ENCODE measurements at regions not wholly inside any gene's neighbourhood (a gene's known extent, or its start where the extent isn't known, plus 50 kb on each side); places are given as distances from the start of the nearest gene placed in this dataset.

DNA sequence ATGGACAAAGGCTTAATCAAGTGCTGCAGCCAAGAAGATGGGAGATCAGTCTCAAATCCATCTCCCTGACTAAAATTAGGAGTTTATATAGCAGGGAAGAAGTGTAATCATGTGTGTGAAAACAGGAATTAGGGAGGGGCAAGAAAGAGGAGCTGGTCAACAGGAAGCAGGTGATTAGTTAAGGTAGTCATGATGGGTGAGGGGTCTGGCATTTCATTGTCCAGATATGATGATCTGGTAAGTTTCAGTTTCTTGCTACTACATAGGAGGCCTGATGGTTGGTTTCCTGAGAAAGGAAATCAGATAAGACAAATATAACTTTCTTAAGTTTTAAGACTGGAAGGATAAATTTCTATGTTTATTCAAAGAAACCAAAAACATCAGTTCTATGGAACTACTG lies 455.6 kb upstream of the GRAMD2B start:
- intact Hi-C loops (cut with micrococcal nuclease): no loop called here
- H3K27ac Mint-ChIP-seq: no peak overlapping the region
- DNase-seq: no peak
- peaks cover 18% of the 10 kb centered on the region in 2 donors for H3K9me3 Mint-ChIP-seq
- ATAC-seq: no peak
- H3K4me3 Mint-ChIP-seq: no peak overlapping the region
- no peaks in the 10 kb centered on the region for H3K4me1 Mint-ChIP-seq
- H3K4me1 ChIP-seq (ENCODE audit: control insufficient read depth, insufficient read depth, low read length): no peaks in the 10 kb centered on the region
- no peaks in the 10 kb centered on the region for H3K36me3 Mint-ChIP-seq
- no peak overlapping the region for H3K4me3 ChIP-seq (ENCODE audit: low read length)
- H3K27me3 ChIP-seq (ENCODE audit: control insufficient read depth, insufficient read depth, low read length): no peaks in the 10 kb centered on the region
- H3K27me3 Mint-ChIP-seq (ENCODE audit: low read depth in 2 of 2): no peaks in the 10 kb centered on the region
- TF ChIP-seq, protein P1, sequence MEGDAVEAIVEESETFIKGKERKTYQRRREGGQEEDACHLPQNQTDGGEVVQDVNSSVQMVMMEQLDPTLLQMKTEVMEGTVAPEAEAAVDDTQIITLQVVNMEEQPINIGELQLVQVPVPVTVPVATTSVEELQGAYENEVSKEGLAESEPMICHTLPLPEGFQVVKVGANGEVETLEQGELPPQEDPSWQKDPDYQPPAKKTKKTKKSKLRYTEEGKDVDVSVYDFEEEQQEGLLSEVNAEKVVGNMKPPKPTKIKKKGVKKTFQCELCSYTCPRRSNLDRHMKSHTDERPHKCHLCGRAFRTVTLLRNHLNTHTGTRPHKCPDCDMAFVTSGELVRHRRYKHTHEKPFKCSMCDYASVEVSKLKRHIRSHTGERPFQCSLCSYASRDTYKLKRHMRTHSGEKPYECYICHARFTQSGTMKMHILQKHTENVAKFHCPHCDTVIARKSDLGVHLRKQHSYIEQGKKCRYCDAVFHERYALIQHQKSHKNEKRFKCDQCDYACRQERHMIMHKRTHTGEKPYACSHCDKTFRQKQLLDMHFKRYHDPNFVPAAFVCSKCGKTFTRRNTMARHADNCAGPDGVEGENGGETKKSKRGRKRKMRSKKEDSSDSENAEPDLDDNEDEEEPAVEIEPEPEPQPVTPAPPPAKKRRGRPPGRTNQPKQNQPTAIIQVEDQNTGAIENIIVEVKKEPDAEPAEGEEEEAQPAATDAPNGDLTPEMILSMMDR (IDR thresholded peaks at IDR 0.05): no peak
- no peaks in the 10 kb centered on the region for H3K9me3 ChIP-seq (ENCODE audit: control insufficient read depth, insufficient read depth, low read length)
- H3K27ac ChIP-seq (ENCODE audit: low read length): no peak overlapping the region
- no peaks in the 10 kb centered on the region for H3K36me3 ChIP-seq (ENCODE audit: control insufficient read depth, insufficient read depth, low read length)

DNA sequence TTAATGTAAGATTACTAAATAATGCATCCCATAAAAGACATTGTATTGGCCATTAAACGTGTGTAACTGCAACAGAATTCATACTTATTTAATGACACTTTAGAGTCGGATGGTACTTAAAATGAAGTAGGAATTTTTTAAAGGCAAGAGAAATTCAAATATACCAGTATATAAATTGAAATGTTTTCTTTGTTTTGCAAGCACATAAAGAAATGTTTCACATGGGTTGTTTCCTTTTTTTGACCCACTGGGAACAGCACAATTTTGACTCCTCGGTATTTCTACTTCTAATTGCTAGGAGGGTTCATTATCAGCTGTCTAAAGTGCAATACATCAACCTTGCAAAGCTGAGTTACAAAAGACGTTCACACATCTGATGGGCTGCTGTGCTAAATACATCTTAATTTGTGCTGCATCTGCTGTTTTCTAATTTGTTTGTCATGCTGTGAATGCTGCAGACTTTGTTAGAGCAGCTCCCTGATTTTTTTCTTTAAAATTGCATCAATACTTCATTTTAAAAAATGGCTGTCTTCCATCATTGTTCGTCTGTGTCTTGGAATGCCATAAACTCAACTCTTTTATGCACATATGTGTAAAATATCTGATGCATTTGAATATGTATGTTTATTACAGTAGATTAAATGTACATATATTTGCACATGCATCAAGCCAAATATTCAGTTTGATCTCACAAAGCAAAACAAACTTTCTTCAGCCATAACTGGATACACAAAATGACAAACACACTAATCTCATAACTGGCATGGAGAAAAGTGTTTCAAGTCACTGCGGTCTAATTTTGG lies 454.0 kb upstream of the GRAMD2B start:
- H3K27ac Mint-ChIP-seq: no peak overlapping the region

DNA sequence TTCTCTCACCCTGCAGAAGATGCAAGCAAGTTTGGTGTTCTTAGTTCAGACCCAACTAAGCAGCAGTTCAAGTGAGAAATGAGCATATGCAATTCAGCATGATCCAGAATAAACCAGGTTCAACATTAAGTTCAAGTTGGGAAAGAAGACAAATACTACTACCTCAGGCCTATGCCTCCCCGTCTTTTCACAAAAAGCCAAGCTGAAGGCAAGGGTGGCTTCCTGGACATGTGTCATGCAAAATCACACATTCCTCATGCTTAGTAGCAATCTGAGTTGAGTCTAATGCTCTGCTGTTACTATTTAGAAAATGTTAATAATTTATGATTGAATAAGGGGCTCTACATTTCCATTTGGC lies 453.4 kb upstream of the GRAMD2B start:
- no peaks in the 10 kb centered on the region for H3K36me3 ChIP-seq (ENCODE audit: control insufficient read depth, insufficient read depth, low read length)

More for the DNA sequence above, 454.0 kb upstream of the GRAMD2B start:
- ATAC-seq (no peak), DNase-seq (no peak)
- Mint-ChIP-seq H3K4me1 (no peaks in the 10 kb centered on the region), H3K4me3 (no peak overlapping the region), H3K36me3 (no peaks in the 10 kb centered on the region), H3K27me3 (ENCODE audit: low read depth in 2 of 2) (no peaks in the 10 kb centered on the region), H3K9me3 (peaks cover 16 to 19% of the 10 kb centered on the region in 2 donors)
- no peaks in the 10 kb centered on the region for H3K27me3 ChIP-seq (ENCODE audit: control insufficient read depth, insufficient read depth, low read length)
- H3K4me1 ChIP-seq (ENCODE audit: control insufficient read depth, insufficient read depth, low read length): no peaks in the 10 kb centered on the region
- no peaks in the 10 kb centered on the region for H3K9me3 ChIP-seq (ENCODE audit: control insufficient read depth, insufficient read depth, low read length)
- no peaks in the 10 kb centered on the region for H3K36me3 ChIP-seq (ENCODE audit: control insufficient read depth, insufficient read depth, low read length)
- no peak overlapping the region for H3K4me3 ChIP-seq (ENCODE audit: low read length)
- intact Hi-C loops (cut with micrococcal nuclease): no loop called here
- TF ChIP-seq, protein P1 (IDR thresholded peaks at IDR 0.05): no peak
- WGBS (ENCODE audit: insufficient coverage): 82% methylated on average over 3 of the region's 6 CpGs
- no peak overlapping the region for H3K27ac ChIP-seq (ENCODE audit: low read length)

More for the DNA sequence above, 453.4 kb upstream of the GRAMD2B start:
- Histone ChIP-seq H3K9me3 (ENCODE audit: control insufficient read depth, insufficient read depth, low read length) (no peaks in the 10 kb centered on the region), H3K4me1 (ENCODE audit: control insufficient read depth, insufficient read depth, low read length) (no peaks in the 10 kb centered on the region), H3K27ac (ENCODE audit: low read length) (no peak overlapping the region), H3K4me3 (ENCODE audit: low read length) (no peak overlapping the region), H3K27me3 (ENCODE audit: control insufficient read depth, insufficient read depth, low read length) (no peaks in the 10 kb centered on the region)
- no peak overlapping the region for H3K4me3 Mint-ChIP-seq
- 60% methylated on average over 1 of the region's 1 CpG for WGBS (ENCODE audit: insufficient coverage)
- no peak for DNase-seq
- ATAC-seq: no peak
- no peaks in the 10 kb centered on the region for H3K36me3 Mint-ChIP-seq
- no peak overlapping the region for H3K27ac Mint-ChIP-seq
- no peaks in the 10 kb centered on the region for H3K27me3 Mint-ChIP-seq (ENCODE audit: low read depth in 2 of 2)
- peaks cover 15 to 19% of the 10 kb centered on the region in 2 donors for H3K9me3 Mint-ChIP-seq
- intact Hi-C loops (cut with micrococcal nuclease): no loop called here
- no peaks in the 10 kb centered on the region for H3K4me1 Mint-ChIP-seq
- TF ChIP-seq, protein P1 (IDR thresholded peaks at IDR 0.05): no peak

Data from natural killer cell (primary cell).